ENCODE measurements at regions not wholly inside any gene's neighbourhood (a gene's known extent, or its start where the extent isn't known, plus 50 kb on each side); places are given as distances from the start of the nearest gene placed in this dataset.

DNA sequence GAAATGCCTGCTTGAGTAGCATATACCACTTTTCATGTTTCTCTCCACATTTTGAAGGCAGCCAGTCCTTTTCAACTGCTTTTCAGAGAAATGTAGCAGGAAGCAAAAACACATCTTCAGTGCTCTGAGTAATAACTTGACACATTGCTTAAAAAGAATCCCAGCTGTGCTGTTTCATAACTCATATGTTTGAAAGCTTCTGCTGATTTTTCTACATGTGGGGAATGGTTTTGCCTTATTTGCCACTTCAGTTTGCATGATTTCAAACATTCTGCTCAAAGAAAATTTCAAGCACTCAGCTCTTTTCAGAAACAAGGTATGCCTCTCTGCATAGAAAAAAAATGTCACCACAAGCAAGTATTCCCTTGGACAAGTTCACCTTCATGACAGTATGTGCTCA lies 732.8 kb downstream of the POM121L12 start:
- no peak for DNase-seq (ENCODE audit: insufficient read length, low spot score)
- TF ChIP-seq POLR2A (IDR thresholded peaks at IDR 0.05; ENCODE audit: low read depth, low read length): no peak
- no peak for FAIRE-seq

DNA sequence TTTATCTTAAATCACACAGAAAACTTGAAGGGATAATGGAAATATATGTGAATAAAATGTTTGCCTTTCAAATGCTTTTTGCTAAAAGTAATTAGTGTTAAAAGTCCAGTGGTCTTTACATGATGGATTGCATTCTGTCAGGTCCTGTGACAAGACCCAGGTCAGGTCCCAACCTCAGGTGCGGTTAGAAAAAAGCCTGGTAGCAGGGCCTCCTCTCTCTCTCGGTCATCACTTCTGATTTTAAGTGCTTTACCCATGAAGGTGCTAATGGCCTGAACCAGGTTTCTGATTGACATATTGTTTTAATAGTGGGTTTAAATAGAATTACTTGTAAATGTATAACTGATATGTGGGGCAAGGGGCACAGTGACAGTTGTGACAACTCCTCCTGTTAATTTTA lies 736.3 kb downstream of the POM121L12 start:
- no peak for TF ChIP-seq POLR2A (IDR thresholded peaks at IDR 0.05; ENCODE audit: low read depth, low read length)
- DNase-seq (ENCODE audit: insufficient read length, low spot score): no peak

DNA sequence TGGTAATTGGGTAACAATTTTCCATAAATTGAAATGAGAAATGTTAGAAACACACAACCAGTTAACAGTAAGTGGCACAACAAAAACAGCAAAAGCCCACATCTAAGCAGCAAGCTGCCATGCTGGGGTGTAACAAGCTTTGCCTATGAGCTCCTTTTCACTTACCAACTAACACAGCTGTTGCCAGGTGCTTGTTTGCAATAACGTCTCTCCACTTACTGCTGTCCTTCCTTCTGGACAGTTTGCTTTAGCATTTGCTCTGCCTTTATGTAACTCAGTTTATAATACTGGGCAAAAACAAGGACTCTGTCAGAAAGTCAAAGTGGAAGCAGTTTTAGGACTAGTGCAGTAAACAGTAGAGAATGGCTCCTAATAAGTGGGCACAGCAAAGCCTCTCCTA lies 740.9 kb downstream of the POM121L12 start:
- FAIRE-seq (no peak), DNase-seq (ENCODE audit: insufficient read length, low spot score) (no peak)
- TF ChIP-seq POLR2A (IDR thresholded peaks at IDR 0.05; ENCODE audit: low read depth, low read length): no peak

More for the DNA sequence above, 736.3 kb downstream of the POM121L12 start:
- FAIRE-seq: no peak

DNA sequence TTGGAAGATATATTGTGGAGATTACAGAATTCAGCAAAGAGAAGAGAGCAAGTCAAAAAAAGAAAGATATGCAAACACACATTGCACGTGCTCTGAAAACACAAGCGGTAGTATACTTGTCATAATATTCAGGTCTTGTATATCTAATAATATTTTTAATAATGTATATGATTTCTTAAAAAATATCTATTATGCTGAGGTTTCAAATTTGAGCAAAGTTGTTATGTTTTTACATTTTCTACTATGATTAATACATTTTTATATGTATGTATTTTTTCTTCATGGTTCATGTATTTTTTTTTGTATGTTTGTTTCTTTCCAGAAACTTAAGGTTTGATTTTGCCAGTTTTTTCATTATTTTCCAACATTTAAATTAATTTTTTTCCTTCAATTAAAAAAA lies 752.4 kb upstream of the VSTM2A start:
- DNase-seq (ENCODE audit: insufficient read length, low spot score) (no peak), FAIRE-seq (no peak)
- TF ChIP-seq POLR2A (IDR thresholded peaks at IDR 0.05; ENCODE audit: low read depth, low read length): no peak

DNA sequence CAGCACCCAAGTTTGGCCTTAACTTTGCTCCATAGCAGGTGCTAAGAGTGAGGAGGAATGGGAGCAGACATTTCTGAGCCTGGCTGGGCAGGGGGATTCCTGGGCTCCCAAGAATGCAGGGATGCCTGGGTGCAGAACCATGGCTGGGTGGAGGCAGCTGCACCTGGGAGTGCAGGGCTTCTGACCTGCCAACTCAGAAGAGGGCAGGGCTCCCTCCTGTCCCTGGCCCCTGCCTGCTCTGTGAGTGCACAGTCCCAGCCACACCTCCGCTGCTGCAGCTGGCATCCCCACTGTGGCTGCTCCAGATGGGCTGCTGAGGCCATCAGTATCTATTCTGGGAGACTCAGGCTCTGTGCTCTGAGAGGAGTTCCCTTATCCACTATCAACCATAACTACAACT lies 747.4 kb upstream of the VSTM2A start:
- no peak for TF ChIP-seq POLR2A (IDR thresholded peaks at IDR 0.05; ENCODE audit: low read depth, low read length)
- no peak for FAIRE-seq
- DNase-seq (ENCODE audit: insufficient read length, low spot score): no peak

DNA sequence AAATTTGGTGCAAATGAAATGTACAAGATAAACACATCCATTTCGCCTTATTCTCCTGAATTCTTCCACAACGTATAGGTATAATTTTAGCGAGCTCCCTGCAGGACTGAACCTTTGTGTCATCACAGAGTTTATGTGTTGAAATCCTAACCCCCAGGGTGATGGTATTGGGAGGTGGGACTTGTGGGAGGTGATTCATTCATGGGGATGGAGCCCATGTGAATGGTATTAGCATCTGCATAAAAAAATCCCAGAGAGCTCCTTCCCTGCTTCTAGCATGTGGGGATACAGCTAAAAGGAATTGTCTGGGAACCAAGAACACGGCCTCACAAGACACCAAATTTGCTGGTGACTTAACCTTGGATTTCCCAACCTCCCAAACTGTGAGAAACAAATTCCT lies 741.4 kb upstream of the VSTM2A start:
- peak; percentile 80 for FAIRE-seq
- TF ChIP-seq POLR2A (IDR thresholded peaks at IDR 0.05; ENCODE audit: low read depth, low read length): no peak
- DNase-seq (ENCODE audit: insufficient read length, low spot score): peak; percentile 6

DNA sequence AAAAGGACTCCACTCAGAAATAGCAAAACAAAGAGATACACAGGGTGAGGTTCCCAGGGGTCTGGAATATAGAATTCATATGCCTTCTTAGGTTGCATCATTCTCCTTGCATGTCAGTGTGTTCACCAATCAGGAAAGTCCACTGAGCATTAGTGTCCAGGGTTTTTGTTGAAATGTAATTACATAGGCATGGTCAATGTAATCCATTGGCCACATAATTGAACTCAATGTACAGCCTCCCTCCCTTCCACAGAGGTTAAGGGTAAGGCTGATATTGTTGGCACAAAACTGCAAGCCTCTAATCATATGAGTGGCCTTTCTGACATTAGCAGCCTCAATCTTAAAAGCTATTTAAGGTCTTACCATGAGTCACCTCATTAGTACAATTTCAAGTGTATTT lies 736.1 kb upstream of the VSTM2A start:
- no peak for DNase-seq (ENCODE audit: insufficient read length, low spot score)
- FAIRE-seq: peak; percentile 52
- TF ChIP-seq POLR2A (IDR thresholded peaks at IDR 0.05; ENCODE audit: low read depth, low read length): no peak

DNA sequence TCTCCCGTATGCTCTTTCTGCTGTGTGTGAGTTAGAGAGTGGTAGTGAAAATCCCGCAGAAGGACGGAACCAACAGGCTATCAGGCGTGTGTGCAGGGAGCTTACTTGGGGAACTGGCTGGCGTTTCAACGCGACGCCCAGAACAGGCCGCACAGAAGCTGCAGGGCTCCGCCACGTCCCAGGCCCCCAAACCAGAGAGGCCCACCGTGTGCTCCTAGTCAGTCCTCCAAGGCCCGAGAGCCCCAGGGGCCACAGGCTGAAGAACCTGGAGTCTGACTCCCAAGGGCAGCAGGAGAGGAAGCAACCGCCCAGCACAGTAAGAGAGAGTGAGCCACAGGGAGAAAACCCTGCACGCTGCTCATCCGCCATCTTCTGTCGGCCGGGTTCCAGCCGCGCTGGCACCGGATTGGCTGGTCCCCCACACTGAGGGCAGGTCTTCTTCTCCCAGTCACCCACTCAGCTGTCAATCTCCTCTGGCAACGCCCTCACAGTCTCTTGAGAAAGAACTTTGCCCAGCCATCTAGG lies 730.6 kb upstream of the VSTM2A start:
- FAIRE-seq: peak; percentile 97
- peak; percentile 68 for TF ChIP-seq POLR2A (IDR thresholded peaks at IDR 0.05; ENCODE audit: low read depth, low read length)
- peak; percentile 68 for DNase-seq (ENCODE audit: insufficient read length, low spot score)

DNA sequence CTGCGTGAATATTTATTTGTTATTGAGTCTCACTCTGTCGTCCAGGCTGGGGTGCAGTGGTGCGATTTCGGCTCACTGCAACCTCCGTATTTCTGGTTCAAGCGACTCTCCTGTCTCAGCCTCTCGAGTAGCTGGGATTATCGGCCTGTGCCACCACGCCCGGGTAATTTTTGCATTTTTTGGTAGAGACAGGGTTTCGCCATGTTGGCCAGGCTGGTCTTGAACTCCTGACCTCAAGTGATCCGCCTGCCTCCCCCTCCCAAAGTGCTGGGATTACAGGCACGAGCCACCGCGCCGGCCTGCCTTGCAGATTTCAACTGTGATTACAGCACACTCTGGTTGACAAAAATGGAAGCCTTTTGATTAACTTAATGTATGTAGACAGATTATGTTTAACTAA lies 730.0 kb upstream of the VSTM2A start:
- TF ChIP-seq POLR2A (IDR thresholded peaks at IDR 0.05; ENCODE audit: low read depth, low read length): no peak
- DNase-seq (ENCODE audit: insufficient read length, low spot score) (no peak), FAIRE-seq (no peak)

DNA sequence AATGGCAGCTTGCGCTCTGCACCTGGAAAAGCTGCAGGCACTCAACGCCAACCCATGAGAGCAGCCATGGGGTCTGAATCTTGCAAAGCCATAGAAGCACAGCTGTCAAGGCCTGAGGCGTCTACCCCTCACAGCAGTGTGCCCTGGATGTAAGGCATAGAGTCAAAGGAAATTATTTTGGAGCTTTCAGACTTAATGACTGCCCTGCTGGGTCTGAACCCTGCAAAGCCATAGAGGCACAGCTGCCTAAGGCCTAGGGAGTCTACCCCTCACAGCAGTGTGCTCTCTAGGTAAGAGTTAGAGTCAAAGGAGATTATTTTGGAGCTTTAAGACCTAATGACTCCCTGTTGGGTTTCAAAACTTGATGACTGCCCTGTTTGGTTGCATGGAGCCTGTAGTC lies 706.9 kb upstream of the VSTM2A start:
- no peak for TF ChIP-seq POLR2A (IDR thresholded peaks at IDR 0.05; ENCODE audit: low read depth, low read length)
- no peak for DNase-seq (ENCODE audit: insufficient read length, low spot score)
- FAIRE-seq: no peak

DNA sequence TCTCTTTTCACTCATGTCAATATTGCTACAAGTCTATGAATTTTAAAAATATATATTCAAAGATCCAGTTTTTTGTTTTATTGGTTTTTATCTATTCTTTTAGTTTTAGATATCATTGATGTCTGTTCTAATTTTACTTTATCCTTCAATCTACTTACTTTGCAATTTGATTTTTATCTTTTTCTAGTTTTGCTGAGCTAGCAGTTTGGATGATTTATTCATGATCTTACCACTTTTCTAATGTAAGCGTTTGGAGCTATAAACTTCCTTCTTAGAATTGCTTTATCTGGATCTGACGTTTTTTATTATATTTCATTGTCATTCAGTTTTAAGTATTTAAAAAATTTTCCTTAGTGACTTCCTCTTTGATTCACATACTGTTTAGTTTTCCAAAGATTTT lies 664.5 kb upstream of the VSTM2A start:
- DNase-seq (ENCODE audit: insufficient read length, low spot score): no peak
- no peak for TF ChIP-seq POLR2A (IDR thresholded peaks at IDR 0.05; ENCODE audit: low read depth, low read length)
- peak; percentile 6 for FAIRE-seq

DNA sequence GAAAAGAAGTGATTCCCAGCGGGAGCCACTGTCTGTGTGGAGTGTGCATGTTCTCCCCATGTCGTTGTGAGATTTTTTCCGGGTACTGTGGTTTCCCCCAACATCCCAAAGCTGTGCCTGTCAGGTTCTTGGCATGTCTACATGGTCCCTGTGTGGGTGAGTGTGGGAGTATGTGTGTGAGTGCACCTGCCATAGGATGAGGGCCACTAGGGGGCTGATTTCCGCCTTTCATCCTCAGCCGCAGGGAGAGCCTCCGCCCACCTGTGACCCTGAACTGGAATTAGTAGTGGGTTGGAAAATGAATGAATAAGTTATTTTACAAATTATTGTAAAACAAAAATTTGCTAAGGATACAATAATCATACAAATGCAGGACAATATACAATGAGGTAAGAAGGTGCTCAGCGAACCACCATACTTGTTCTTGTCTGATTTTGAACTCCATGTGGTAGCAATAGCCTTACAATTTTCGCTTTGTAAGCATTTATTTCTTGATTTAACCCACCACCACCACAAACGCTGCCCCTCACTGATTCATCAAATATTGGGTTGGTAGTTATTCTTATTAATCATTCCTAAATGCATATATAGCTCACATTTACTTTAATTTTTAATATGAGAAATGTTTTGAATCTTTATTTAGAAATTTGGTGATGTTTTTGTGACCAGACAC lies 641.2 kb upstream of the VSTM2A start:
- no peak for DNase-seq (ENCODE audit: insufficient read length, low spot score)
- TF ChIP-seq POLR2A (IDR thresholded peaks at IDR 0.05; ENCODE audit: low read depth, low read length): no peak
- no peak for FAIRE-seq

DNA sequence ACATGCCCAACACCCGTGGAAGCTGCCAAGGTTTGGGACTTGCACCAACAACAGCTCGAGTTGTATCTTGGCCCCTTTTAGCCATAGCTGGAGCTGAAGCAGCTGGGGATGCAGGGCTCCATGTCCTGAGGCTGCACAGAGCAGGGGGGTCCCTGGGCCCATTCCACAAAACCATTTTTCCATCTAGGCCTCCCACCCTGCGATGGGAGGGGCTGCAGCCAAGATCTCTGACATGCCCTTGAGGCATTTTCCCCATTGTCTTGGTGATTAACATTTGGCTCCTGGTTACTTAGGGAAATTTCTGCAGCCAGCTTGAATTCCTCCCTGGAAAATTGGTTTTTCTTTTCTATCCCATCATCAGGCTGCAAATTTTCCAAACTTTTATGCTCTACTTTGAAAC lies 637.8 kb upstream of the VSTM2A start:
- TF ChIP-seq POLR2A (IDR thresholded peaks at IDR 0.05; ENCODE audit: low read depth, low read length): no peak
- no peak for DNase-seq (ENCODE audit: insufficient read length, low spot score)
- FAIRE-seq: no peak

DNA sequence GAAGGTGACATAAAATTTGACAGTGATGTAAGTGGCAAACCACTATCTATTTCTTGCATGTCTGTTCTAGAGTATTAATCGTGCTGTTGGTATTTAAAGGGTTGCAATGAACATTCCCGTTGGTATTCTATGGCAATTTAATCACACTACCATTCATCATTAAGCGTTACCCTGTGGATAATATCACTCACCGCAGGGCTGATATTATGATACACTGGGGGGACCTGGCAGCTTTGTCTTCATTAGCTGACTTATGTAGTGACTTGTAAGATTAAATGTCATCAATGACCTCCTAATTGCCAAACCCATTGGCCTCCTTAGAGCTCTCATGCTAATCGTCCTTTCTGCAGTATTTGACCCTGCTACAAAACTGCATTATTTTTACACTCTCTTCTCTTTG lies 624.5 kb upstream of the VSTM2A start:
- FAIRE-seq (peak; percentile 11), DNase-seq (ENCODE audit: insufficient read length, low spot score) (no peak)
- TF ChIP-seq POLR2A (IDR thresholded peaks at IDR 0.05; ENCODE audit: low read depth, low read length): no peak

DNA sequence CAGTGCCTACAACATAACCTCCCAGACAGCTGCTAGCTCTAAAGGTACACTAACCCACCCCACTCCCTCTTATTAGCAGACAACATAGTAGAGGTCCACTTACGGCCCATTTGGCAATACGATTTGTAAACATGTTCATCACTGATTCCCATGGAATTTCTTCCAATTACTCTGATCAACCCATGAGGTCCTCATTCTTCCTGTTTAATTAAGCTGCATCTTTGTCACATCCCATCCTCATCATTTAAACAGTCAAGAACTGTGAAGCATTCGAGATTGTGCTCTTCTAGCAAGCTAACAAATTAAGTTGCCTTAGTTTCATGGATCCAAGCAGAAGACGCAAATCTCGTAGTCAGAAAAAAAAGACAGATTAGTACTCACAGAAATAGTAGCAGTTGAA lies 622.2 kb upstream of the VSTM2A start:
- no peak for DNase-seq (ENCODE audit: insufficient read length, low spot score)
- peak; percentile 38 for FAIRE-seq
- no peak for TF ChIP-seq POLR2A (IDR thresholded peaks at IDR 0.05; ENCODE audit: low read depth, low read length)

All from H54 (cell line).